Stomach (tissue), 4 donors: ENCODE measurements at regions not wholly inside any gene's neighbourhood (a gene's known extent, or its start where the extent isn't known, plus 50 kb on each side); places are given as distances from the start of the nearest gene placed in this dataset.

Source experiments
- CTCF ChIP-seq, 7 experiments: fragments of 450-650 bp in 4 of 7; fragments of 200-600 bp in 3 of 7; sonication (generic) in 3 of 7; IDR thresholded peaks; one replicate each; pipeline ENCODE4 v1.5.1; 2016 to 2019; ENCODE audit warnings: antibody characterized with exemption in 7 of 7, control low read depth in 2 of 7, mild to moderate bottlenecking in 1 of 7
- EP300 ChIP-seq: sonication (generic); formaldehyde crosslinking; IDR thresholded peaks from one replicate; pipeline ENCODE4 v1.6.1; 2017; ENCODE audit warnings: antibody characterized with exemption
- POLR2AphosphoS5 ChIP-seq, 3 donors: sonication (generic); formaldehyde crosslinking; IDR thresholded peaks; one replicate each; pipeline ENCODE4 v1.6.1; 2016; ENCODE audit warnings: antibody characterized with exemption in 3 of 3

GRCh38 chr1:232421143-232421796 is 208.7 kb downstream of the SIPA1L2 start:
- TF ChIP-seq CTCF (IDR thresholded peaks at IDR 0.05) (no peak), POLR2AphosphoS5 (IDR thresholded peaks at IDR 0.05) (no peak), EP300 (no peak)
